C4-2B (cell line): ENCODE measurements at regions not wholly inside any gene's neighbourhood (a gene's known extent, or its start where the extent isn't known, plus 50 kb on each side); places are given as distances from the start of the nearest gene placed in this dataset.

Source experiments
- CTCF ChIP-seq: fragments of 450-650 bp; conservative IDR thresholded peaks from 2 replicates; pipeline ENCODE4 v1.5.1; 2017; ENCODE audit warnings: mild to moderate bottlenecking
- ZFX ChIP-seq: fragments of 450-650 bp; IDR thresholded peaks from 2 replicates; pipeline ENCODE4 v1.6.1; 2017

GRCh38 chr16:79498928-79499327 is 101.6 kb downstream of the MAF start:
- TF ChIP-seq CTCF (no peak), ZFX (no peak)
